Esophagus squamous epithelium (tissue), 4 donors: ENCODE measurements at regions not wholly inside any gene's neighbourhood (a gene's known extent, or its start where the extent isn't known, plus 50 kb on each side); places are given as distances from the start of the nearest gene placed in this dataset.

ENCODE experiments used
- POLR2A ChIP-seq, 4 donors: fragments of 450-650 bp; IDR thresholded peaks; one replicate each; pipeline ENCODE4 v1.6.1; 2017; ENCODE audit warnings: antibody characterized with exemption in 4 of 4, mild to moderate bottlenecking in 4 of 4, moderate library complexity in 3 of 4
- TF ChIP-seq, protein P1 (sequence below), 6 experiments: fragments of 450-650 bp in 4 of 6; fragments of 200-600 bp in 2 of 6; sonication (generic) in 2 of 6; IDR thresholded peaks; one replicate each; pipeline ENCODE4 v1.5.1; 2016 to 2019; ENCODE audit warnings: antibody characterized with exemption in 6 of 6, mild to moderate bottlenecking in 4 of 6, moderate library complexity in 4 of 6

GRCh38 chr10:20953120-20953519 is 56.0 kb upstream of the NEBL start:
- TF ChIP-seq, protein P1, sequence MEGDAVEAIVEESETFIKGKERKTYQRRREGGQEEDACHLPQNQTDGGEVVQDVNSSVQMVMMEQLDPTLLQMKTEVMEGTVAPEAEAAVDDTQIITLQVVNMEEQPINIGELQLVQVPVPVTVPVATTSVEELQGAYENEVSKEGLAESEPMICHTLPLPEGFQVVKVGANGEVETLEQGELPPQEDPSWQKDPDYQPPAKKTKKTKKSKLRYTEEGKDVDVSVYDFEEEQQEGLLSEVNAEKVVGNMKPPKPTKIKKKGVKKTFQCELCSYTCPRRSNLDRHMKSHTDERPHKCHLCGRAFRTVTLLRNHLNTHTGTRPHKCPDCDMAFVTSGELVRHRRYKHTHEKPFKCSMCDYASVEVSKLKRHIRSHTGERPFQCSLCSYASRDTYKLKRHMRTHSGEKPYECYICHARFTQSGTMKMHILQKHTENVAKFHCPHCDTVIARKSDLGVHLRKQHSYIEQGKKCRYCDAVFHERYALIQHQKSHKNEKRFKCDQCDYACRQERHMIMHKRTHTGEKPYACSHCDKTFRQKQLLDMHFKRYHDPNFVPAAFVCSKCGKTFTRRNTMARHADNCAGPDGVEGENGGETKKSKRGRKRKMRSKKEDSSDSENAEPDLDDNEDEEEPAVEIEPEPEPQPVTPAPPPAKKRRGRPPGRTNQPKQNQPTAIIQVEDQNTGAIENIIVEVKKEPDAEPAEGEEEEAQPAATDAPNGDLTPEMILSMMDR (IDR thresholded peaks at IDR 0.05) = no peak
- TF ChIP-seq POLR2A (IDR thresholded peaks at IDR 0.05) = no peak
